Medulla oblongata (tissue), 1 donor: ENCODE measurements at regions not wholly inside any gene's neighbourhood (a gene's known extent, or its start where the extent isn't known, plus 50 kb on each side); places are given as distances from the start of the nearest gene placed in this dataset.
"Not testable (repeated sequence)": the region's sequence is repeated elsewhere in the genome, so short reads cannot be mapped to it uniquely, and the experiment has no call there.

Experiments used
- DNase-seq: peaks from one replicate; pipeline ENCODE4 v3.0.0-alpha.2; 2015; ENCODE audit errors: extremely low spot score

DNA sequence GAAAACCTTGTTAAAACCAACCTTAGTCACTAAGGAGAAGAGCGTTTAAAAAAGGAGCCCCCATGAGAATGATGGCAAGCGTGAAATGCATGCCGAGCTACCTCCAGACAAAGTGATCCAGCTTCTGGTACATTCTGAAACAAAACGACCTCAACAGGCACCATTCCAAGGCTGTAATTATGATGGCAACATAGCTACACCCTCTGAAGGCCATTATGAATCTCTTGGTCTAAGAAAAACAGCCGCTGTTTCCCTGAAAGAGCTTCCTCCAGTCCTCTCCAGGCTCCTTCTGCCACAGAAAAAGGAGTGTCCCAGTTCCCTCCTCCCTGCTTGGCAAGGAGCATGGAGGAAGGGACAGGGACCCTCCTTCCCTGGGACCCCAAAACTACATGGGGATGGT lies 50.0 kb upstream of the ABLIM1 start:
- no peak for DNase-seq

DNA sequence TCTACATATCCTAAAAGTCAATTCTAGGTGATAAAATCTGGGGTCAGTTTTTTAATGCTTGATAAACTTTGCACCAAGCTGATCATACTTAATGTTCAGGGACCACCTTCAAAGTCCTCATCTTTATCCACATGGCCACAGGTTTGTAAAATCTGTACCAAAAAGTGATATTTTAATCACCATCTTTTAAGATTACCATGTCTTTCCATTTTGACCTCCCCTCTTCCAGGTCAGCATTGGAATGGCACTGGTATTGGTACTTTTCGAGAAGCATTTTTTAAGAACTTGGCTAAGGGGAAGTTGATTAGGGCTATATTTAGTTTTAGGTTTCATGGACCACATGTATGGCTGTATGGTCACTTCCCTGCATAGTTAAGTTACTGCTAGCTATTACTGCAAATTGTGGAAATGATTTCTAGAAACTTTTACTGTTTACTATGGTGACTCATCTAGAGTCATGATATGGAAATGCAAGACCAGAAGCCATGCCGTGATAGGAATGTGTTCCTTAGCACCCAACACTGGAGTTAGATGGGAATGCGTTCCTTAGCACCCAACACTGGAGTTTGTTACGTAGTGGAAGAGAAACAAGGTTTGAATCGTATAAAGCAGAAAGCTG lies 50.8 kb upstream of the ABLIM1 start:
- no peak for DNase-seq

GRCh38 chr10:114709984-114710383 lies 51.9 kb upstream of the ABLIM1 start:
- DNase-seq, result no peak

- no peak for DNase-seq
Measured at GRCh38 chr10:114711176-114711868, 53.2 kb upstream of the ABLIM1 start.

DNA sequence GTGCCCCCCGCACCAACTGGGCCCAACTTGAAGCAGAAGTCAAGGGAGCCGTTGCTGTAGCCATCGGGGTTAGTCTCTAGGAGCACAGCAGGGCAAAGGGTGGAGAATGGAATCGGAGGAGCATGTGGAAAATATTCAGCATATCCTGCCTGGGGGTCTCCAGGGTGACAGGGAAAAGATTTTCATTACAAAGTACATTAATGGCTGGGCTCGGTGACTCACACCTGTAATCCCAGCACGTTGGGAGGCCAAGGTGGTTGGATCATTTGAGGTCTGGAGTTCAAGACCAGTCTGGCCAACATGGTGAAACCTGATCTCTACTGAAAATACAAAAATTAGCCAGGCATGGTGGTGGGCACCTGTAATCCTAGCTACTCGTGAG lies 53.8 kb upstream of the ABLIM1 start:
- no peak for DNase-seq

DNA sequence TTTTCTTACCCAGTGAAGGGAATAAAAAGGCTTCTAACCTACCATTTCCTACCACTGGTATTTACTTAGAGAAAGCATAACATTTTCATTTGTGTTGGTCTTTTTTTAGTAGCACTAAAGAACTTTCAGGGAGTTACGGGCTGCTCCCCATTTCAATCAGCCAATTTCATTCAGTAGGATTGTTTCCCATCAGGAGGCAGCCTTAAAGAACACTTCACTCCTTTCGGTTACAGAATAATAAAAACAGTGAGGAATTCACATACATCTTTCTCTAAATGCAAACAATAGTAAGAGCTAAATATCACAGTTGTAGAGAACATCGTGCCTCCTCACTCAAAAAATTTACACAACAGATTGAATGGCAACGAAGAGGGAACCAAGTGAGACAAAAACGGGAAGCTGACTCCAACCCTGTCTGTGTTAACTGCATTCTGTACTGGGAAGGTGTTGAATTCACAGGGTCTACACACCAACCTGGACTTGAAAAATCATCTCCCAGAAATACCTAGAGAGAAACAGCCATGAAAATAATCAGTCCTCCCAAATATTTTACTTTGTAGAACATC lies 55.5 kb upstream of the ABLIM1 start:
- no peak for DNase-seq

GRCh38 chr10:114714281-114714741 lies 56.2 kb upstream of the ABLIM1 start:
- peak; percentile 79 for DNase-seq

- DNase-seq, result peak; percentile 60
Measured at GRCh38 chr10:114715171-114715670, 57.1 kb upstream of the ABLIM1 start.

DNA sequence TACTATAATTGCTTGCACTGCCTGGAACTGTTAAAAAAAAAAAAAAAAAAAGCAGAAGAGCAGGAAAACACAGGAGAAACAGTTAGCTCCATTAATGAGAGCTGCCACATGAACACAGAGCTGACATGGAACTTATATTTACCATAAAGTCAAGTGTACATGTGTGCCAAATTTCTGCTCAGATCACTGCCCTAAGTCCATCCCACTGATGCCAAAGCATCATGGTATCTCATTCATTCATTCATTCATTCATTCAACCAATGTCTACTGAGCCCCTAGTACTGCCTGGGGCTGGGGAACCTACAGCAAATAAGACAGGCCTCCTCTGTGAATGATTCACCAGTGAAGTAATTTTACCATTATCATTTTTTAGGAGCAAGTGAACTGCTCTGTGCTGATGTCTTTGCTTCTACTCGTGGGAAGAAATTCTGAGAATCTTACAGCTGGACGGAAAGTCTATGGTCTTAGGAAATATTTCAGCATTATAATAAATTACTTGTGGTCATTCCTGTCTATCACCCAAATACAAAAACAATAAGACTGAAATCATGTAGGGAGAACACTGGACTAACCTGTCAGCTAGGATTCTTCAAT lies 58.8 kb upstream of the ABLIM1 start:
- no peak for DNase-seq

DNA sequence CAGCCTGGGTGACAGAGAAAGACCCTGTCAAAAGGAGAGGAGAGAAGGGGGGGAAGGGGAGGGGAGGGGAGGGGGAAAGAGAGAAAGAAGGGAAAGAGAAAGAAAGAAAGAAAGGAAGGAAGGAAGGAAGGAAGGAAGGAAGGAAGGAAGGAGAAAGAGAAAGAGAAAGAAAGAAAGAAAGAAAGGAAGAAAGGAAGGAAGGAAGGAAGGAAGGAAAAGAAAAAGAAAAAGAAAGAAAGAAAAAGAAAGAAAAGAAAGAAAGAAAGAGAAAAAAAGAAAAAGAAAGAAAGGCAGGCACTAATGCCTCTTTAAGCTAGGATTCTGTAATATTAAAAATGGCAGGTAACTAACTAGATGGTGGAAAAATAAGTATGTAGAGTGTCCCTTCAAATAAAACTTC lies 59.8 kb upstream of the ABLIM1 start:
- not testable (repeated sequence) for DNase-seq

- no peak for DNase-seq
Measured at GRCh38 chr10:114718374-114718773, 60.3 kb upstream of the ABLIM1 start.

- DNase-seq, result no peak
Measured at GRCh38 chr10:114719311-114719710, 61.2 kb upstream of the ABLIM1 start.

GRCh38 chr10:114720023-114720422 lies 61.9 kb upstream of the ABLIM1 start:
- not testable (repeated sequence) for DNase-seq

DNA sequence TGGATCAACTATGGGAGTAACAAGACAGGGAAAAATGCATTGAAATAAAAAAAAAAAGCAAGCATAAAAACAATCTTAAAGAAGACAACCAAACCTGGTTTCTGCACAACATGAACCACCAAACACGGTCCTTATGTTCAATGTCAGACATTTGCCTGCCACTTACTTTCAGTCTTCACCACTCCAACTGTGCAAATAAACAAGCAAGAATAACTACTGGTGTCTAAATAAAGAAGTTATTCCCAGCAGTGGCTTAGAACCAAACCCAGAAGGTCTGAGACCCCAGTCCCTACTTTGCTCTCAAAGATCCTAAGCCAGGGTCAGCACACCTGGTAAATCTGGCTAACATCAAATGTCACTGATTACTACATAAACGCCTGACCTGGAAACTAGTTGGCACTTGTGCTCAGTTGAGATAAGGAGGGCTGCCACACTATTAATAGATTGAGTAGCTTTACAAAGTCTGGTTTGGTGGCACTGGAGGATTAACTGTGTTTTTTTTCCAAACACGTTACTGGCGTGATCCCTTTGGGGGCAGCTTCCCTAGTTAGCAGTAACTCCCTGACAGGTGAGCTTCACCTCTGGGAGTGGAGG lies 62.7 kb upstream of the ABLIM1 start:
- no peak for DNase-seq

DNA sequence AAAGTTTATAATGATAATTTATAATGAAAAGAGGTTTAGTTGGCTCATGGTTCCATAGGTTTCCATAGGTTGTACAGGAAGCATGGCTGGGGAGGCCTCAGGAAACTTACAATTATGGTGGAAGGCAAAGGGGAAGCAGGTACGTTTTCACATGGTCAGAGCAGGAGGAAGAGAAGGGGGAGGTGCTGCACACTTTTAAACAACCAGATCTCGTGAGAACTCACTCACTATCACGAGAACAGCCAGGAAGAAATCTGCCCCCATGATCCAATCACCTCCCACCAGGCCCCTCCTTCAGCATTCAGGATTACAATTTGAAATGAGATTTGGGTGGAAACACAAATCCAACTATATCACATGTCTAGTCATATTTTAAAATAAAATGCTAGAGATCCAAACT lies 64.1 kb upstream of the ABLIM1 start:
- not testable (repeated sequence) for DNase-seq

- DNase-seq, result no peak
Measured at GRCh38 chr10:114723361-114723760, 65.3 kb upstream of the ABLIM1 start.

DNA sequence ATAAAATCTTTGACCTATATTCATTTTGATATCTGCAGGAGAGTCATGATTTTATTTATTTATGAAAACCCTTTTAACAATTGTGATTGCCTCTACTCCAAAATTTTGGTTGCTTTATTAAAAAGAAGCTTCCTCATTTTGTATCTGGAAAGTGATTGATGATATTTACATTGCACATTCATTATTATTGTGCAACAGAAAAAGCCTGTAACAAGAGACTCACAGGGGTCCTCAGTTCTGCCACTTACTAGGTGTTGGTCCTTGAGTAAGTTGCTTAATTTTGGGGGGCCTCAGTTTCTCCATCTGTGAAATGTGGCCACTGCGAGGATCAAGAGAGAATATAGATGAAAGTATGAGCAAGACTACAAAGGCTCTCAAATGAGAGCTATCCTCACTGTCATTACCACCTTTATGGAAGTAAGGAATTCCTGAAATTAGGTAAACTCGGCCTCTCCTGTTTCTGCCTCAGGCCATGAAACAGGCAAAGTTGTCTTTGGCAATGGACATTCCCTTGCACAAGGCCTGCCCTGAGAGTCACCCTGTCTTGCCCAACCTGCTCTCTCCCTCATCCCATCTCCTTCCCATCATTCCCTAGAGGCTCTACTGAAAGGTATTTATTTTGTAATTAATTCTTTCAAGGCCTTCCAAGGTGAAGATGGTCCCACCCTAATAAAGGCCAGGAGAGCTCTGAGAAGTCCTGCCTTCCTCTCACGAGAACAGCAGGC lies 66.1 kb upstream of the ABLIM1 start:
- DNase-seq, result no peak

DNA sequence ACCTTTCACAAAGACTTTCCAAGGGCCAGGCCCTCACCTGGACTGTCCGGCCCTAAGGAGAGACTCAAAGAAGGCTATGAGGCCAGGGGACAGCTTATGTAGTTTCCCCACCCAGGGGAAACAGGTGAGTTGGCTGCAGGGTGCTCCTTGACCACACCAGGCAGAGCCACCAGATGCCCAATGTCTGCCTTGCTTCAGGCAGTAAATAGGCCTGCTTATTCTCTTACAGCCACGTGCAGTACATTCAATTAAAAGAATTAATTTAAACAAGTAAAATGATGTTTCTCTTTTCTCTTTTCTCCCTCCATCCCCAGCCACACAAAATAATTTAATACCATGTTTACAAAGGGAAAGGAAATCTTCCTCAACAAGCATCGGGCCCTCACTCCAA lies 66.6 kb upstream of the ABLIM1 start:
- no peak for DNase-seq

DNA sequence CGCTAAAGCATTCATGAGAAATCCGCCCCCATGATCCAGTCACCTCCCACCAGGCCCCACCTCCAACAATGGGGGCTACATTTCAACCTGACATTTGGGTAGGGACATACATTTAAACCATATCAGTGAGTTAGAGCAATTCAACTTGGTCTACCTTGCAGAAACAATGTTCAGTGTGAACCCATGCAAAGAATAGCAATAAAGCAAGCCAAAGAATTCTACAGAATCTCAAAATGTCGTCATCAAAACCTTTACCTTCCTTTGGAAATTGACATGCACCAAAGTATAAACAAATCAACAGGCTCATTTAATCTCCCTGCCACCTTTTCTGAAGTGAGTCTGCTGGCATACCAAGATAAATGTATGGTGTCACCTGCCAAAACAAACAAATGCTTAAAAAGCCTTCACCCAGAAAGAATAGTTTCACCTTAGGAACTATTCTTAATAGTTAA lies 68.8 kb upstream of the ABLIM1 start:
- DNase-seq, result no peak

- DNase-seq, result no peak
Measured at GRCh38 chr10:114728325-114728724, 70.2 kb upstream of the ABLIM1 start.

DNA sequence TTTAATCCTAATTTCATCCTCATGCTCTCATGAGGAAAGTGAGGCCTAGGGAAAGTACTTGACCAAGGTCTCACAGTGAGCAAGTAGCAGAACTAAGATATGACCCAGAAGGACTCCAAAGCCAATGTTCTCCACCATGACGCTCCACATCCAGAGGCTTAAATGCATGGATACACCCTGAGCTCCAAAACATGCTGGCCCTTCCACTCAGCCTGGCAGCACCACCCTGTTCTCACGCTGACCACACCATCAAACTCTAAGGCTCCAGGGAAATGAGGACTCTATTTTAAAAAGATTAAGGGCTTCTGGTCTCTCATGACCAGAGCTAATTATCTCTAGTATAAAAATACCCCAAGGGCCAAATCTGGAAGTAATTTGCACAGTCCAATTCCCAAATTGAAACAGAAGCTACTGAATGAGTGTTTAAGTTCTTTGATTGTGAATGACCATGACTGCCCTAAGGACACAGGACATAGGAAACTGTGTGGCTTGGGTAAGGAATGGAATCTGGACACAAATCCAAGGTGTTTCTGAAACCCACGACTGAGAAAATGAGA lies 71.1 kb upstream of the ABLIM1 start:
- no peak for DNase-seq
